KMS-11 (cell line): ENCODE measurements at regions not wholly inside any gene's neighbourhood (a gene's known extent, or its start where the extent isn't known, plus 50 kb on each side); places are given as distances from the start of the nearest gene placed in this dataset.

Experiments used
- H2AFZ ChIP-seq: fragments of 200-600 bp; sonication (generic); 2 replicates; pipeline ENCODE4 v1.6.1; 2016; ENCODE audit warnings: antibody characterized with exemption, mixed run types, low read depth
- H3K27ac ChIP-seq: fragments of 200-600 bp; sonication (generic); 2 replicates; pipeline ENCODE4 v1.6.1; 2016; ENCODE audit warnings: mild to moderate bottlenecking, mixed run types
- H3K27me3 ChIP-seq: fragments of 200-600 bp; sonication (generic); 2 replicates; pipeline ENCODE4 v1.6.1; 2017; ENCODE audit warnings: mild to moderate bottlenecking, low read depth, mixed run types, moderate library complexity; ENCODE audit not compliant: insufficient read depth
- H3K36me3 ChIP-seq: fragments of 200-600 bp; sonication (generic); 2 replicates; pipeline ENCODE4 v1.6.1; 2017; ENCODE audit warnings: mild to moderate bottlenecking, mixed run types; ENCODE audit not compliant: insufficient read depth
- H3K4me1 ChIP-seq: fragments of 200-600 bp; sonication (generic); 2 replicates; pipeline ENCODE4 v1.6.1; 2016; ENCODE audit warnings: mild to moderate bottlenecking, low read depth, mixed run types; ENCODE audit not compliant: poor library complexity, severe bottlenecking
- H3K4me2 ChIP-seq: fragments of 200-600 bp; sonication (generic); 2 replicates; pipeline ENCODE4 v1.7.0; 2016; ENCODE audit warnings: mild to moderate bottlenecking, mixed run types
- H3K4me3 ChIP-seq: fragments of 200-600 bp; sonication (generic); IDR thresholded peaks from 2 replicates; pipeline ENCODE4 v1.6.1; 2017; ENCODE audit warnings: low read depth, low read length, mixed read lengths; ENCODE audit not compliant: insufficient read depth
- H3K79me2 ChIP-seq: fragments of 200-600 bp; sonication (generic); 2 replicates; pipeline ENCODE4 v1.6.1; 2016; ENCODE audit warnings: low read depth, mixed run types; ENCODE audit not compliant: insufficient read depth
- H3K9ac ChIP-seq: fragments of 200-600 bp; sonication (generic); 2 replicates; pipeline ENCODE4 v1.6.1; 2016; ENCODE audit warnings: mild to moderate bottlenecking, mixed run types
- H4K20me1 ChIP-seq: fragments of 200-600 bp; sonication (generic); 2 replicates; pipeline ENCODE4 v1.6.1; 2016; ENCODE audit warnings: mild to moderate bottlenecking, mixed run types; ENCODE audit not compliant: insufficient read depth
- CTCF ChIP-seq: fragments of 200-600 bp; sonication (generic); conservative IDR thresholded peaks from 2 replicates; pipeline ENCODE4 v1.6.1; 2017; ENCODE audit warnings: low read depth, mild to moderate bottlenecking, antibody characterized with exemption, low read length, moderate library complexity, mixed read lengths

DNA sequence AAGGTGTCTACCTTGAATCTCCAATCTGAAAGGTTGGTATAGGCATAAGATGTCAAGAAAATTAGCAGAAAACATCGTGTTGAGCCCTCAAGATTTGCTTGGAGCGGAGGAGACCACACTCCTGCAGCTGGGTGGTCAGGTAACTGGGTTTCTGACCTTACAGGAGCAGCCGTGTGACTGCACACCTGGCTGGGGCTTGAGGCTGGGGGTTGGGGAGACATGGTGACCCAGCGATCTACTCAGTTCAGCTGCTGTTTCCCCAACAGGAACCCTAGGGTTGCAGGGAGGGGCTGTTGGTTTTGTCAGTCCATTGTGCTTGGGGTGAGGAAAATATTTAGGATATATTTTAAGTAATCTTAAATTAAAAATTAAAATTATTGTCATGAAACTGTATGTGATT, 147.0 kb upstream of the ZNF32 start:
- Histone ChIP-seq H3K79me2 (no peaks in the 10 kb centered on the region), H3K4me3 (no peak overlapping the region), H3K36me3 (no peaks in the 10 kb centered on the region), H3K4me1 (no peaks in the 10 kb centered on the region), H2AFZ (no peak overlapping the region), H3K4me2 (no peak overlapping the region), H4K20me1 (no peaks in the 10 kb centered on the region), H3K9ac (no peak overlapping the region), H3K27me3 (no peaks in the 10 kb centered on the region), H3K27ac (no peak overlapping the region)
- no peak for TF ChIP-seq CTCF

GRCh38 chr10:43795093-43795492, 146.4 kb upstream of the ZNF32 start:
- no peak overlapping the region for H3K4me3 ChIP-seq
- H3K36me3 ChIP-seq, result no peaks in the 10 kb centered on the region
- no peak overlapping the region for H3K9ac ChIP-seq
- H3K4me1 ChIP-seq, result no peaks in the 10 kb centered on the region
- no peak overlapping the region for H3K27ac ChIP-seq
- H4K20me1 ChIP-seq, result no peaks in the 10 kb centered on the region
- no peak overlapping the region for H2AFZ ChIP-seq
- no peaks in the 10 kb centered on the region for H3K79me2 ChIP-seq
- H3K27me3 ChIP-seq, result no peaks in the 10 kb centered on the region
- no peak for TF ChIP-seq CTCF
- no peak overlapping the region for H3K4me2 ChIP-seq

DNA sequence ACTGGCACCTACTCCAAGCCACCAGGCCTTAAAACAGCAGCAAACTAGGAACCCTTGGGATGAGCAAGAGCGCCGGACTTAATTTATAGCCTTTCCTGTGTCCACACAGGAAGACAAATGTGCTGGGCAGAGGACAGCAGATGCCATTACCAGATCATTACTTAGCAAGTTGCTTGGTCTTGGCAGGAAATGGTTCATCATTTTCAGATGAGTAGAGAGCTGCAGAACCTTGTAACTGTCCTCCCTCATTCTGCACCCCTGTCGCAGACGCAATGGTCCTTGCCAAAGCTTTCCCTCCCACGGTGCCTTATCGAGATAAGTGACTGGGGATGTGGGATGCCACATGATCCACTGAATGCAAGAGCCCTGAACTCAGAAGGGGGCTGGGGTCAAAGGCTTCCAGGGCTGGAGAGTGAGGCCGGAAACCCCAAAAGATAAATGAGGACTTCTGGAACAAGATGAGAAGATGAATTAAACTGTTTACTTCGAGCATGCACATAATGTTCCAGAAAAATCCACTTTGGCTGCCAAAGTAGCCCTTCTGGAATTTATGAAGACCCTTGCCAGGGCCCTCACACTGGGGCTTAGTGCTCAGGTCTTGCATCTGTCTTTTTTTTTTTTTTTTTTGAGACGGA, 145.6 kb upstream of the ZNF32 start:
- TF ChIP-seq CTCF, result no peak
- no peaks in the 10 kb centered on the region for H3K4me1 ChIP-seq
- H3K4me2 ChIP-seq, result no peak overlapping the region
- no peak overlapping the region for H3K9ac ChIP-seq
- no peaks in the 10 kb centered on the region for H3K27me3 ChIP-seq
- no peak overlapping the region for H3K4me3 ChIP-seq
- H4K20me1 ChIP-seq, result no peaks in the 10 kb centered on the region
- H3K79me2 ChIP-seq, result no peaks in the 10 kb centered on the region
- H2AFZ ChIP-seq, result no peak overlapping the region
- H3K36me3 ChIP-seq, result no peaks in the 10 kb centered on the region
- H3K27ac ChIP-seq, result no peak overlapping the region

GRCh38 chr10:43793704-43794103, 145.0 kb upstream of the ZNF32 start:
- no peak overlapping the region for H3K4me2 ChIP-seq
- no peak overlapping the region for H2AFZ ChIP-seq
- no peak overlapping the region for H3K9ac ChIP-seq
- H3K36me3 ChIP-seq, result no peaks in the 10 kb centered on the region
- no peaks in the 10 kb centered on the region for H3K79me2 ChIP-seq
- H3K4me1 ChIP-seq, result no peaks in the 10 kb centered on the region
- no peaks in the 10 kb centered on the region for H4K20me1 ChIP-seq
- H3K27me3 ChIP-seq, result no peaks in the 10 kb centered on the region
- no peak for TF ChIP-seq CTCF
- no peak overlapping the region for H3K4me3 ChIP-seq
- H3K27ac ChIP-seq, result no peak overlapping the region
